Fibroblast of pulmonary artery (primary cell): ENCODE measurements at regions not wholly inside any gene's neighbourhood (a gene's known extent, or its start where the extent isn't known, plus 50 kb on each side); places are given as distances from the start of the nearest gene placed in this dataset.
A peak's percentile ranks its signal among the peaks of the same experiment; 100 is the strongest.

Source experiments
- DNase-seq: peaks from one replicate; pipeline ENCODE4 v3.0.0-alpha.2; 2010; ENCODE audit warnings: low read depth
- H3K4me3 ChIP-seq: replicated peaks from 2 replicates; pipeline ENCODE4 v1.5.1; 2011; ENCODE audit warnings: low read depth, mild to moderate bottlenecking, control low read depth, low read length, moderate library complexity
- TF ChIP-seq, protein P1 (sequence below): IDR thresholded peaks from 2 replicates; pipeline ENCODE4 v1.5.1; 2011; ENCODE audit warnings: mild to moderate bottlenecking, control low read depth, low read length, inconsistent platforms; ENCODE audit errors: missing control alignments

DNA sequence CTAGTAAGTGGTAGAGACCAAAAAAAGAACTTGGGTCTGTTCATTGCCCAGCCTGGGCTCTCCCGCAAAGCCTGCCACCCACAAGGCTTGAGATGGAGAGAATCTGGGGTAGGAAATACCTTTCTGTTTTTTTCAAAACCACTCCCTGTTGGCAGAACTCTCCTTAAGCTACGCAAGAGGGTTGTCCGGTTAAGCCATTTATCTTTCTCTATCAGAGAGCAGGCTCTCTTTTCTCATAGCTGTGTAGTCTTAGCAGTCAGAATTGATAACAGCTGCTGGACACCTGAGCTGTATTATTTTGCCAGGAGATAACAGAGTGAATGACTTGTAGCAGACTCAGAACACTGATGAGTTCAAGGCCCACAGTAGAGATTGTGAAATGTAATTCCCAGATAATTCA is 1088.1 kb downstream of the TSN start:
- TF ChIP-seq, protein P1, sequence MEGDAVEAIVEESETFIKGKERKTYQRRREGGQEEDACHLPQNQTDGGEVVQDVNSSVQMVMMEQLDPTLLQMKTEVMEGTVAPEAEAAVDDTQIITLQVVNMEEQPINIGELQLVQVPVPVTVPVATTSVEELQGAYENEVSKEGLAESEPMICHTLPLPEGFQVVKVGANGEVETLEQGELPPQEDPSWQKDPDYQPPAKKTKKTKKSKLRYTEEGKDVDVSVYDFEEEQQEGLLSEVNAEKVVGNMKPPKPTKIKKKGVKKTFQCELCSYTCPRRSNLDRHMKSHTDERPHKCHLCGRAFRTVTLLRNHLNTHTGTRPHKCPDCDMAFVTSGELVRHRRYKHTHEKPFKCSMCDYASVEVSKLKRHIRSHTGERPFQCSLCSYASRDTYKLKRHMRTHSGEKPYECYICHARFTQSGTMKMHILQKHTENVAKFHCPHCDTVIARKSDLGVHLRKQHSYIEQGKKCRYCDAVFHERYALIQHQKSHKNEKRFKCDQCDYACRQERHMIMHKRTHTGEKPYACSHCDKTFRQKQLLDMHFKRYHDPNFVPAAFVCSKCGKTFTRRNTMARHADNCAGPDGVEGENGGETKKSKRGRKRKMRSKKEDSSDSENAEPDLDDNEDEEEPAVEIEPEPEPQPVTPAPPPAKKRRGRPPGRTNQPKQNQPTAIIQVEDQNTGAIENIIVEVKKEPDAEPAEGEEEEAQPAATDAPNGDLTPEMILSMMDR, result no peak
- no peak overlapping the region for H3K4me3 ChIP-seq
- peak; percentile 77 for DNase-seq

DNA sequence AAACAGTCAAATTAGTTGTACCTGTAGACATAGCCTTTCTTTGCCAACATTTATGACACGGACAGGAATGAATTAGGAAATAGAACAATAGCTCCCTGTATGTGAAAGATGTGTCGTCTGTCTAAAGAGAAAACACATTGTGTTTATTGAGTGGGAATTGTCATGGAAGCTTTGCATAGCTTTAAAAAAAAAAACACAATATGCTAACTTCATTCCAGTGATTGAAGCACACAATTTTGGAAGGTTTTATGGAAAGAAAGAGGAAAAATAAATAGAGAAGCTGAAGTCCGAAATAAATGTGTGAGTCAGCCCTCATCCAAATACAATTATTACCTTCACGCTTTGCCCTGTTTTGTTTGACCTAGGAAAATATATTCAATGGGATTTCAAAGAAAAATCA is 1095.7 kb downstream of the TSN start:
- H3K4me3 ChIP-seq, result no peak overlapping the region
- TF ChIP-seq, protein P1, result no peak
- no peak for DNase-seq

DNA sequence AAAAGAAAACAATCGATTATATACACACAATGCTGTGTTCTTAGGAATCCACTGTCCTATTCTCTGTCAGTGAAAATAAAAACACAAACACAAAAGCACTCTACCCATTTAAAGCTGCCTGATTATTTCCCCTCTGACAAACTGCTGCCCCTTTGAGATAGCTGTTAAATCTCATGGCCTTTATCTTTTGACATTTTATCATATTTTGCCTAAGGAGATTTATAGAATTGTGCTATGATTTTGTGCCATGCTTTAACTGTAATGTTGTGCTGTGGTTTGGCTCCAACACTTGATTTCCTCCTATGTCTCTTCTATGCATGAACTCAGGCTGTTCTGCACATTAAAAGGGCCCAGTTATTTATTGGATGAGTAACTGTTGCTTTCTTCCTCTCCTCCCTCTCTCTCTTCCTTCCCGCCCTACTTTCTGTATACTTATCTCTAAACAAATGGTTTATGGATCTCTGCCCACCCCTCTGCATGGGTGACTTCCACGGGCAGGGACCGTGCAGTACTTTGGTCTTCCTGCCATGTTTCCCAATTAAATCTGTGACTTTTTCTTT is 1096.6 kb downstream of the TSN start:
- DNase-seq, result peak; percentile 11
- H3K4me3 ChIP-seq, result no peak overlapping the region
- TF ChIP-seq, protein P1, result no peak

DNA sequence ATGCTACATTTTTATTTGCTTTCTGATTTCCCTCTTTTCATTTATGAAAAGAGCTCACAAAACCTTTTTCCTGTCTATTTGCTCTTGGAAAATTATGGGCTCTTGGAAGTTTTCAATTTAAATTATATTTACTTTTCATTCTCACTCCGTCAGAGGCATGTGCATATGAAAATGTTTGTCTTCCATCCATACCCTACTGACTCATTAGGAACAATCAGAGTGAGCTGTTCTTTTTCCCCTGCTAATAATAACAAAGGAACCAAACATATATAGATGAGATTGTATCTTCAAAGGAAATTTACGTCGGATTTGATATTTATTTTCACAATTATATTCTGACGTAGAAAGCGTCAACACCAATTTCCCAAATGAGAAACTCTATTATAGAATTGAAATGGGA is 1101.2 kb downstream of the TSN start:
- H3K4me3 ChIP-seq, result no peak overlapping the region
- no peak for DNase-seq
- TF ChIP-seq, protein P1, result no peak

DNA sequence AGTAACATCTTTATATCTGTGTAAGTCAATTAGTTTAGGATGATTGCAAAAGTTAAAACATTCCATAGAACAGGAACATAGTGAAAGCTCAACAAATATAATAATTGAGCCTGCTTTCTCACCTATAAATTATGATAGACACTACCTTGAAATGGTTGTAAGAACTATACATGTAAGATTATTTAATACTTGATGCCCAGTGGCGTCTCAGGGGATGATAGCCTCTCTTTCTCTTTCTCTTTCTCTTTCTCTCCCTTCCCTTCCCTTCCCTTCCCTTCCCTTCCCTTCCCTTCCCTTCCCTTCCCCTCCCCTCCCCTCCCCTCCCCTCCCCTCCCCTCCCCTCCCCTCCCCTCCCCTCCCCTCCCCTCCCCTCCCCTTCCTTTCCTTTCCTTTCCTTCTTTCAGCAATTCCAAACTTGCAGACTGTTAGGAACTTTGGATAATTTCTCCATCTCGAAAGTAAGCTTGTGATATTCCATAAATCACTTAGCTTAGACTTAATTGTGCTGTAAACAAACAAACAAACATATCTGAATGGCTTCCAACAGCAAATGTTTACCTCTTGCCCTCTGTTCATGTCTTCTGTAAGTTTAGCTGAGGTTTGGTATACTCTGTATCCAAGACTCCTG is 1102.7 kb downstream of the TSN start:
- DNase-seq, result no peak
- TF ChIP-seq, protein P1, result no peak
- H3K4me3 ChIP-seq, result no peak overlapping the region

DNA sequence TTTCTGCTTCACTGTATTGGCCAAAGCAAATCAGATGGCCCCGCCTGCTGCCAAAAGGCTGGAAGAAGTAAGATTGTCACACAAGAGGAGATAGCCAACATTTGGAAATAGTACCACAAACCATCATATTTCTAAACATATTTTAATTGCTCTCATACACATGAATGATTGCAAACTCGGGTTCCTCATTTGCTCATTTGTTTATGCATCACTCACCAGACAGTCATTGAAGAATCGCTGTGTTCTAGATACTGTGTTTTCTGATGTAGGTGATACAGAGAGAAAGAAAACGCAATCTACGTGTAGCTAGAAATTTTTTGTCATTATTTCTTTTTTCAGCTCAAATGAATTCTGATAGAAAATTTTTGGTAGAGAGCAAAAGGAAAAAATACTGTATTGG is 1103.4 kb downstream of the TSN start:
- TF ChIP-seq, protein P1, result no peak
- no peak for DNase-seq
- no peak overlapping the region for H3K4me3 ChIP-seq

DNA sequence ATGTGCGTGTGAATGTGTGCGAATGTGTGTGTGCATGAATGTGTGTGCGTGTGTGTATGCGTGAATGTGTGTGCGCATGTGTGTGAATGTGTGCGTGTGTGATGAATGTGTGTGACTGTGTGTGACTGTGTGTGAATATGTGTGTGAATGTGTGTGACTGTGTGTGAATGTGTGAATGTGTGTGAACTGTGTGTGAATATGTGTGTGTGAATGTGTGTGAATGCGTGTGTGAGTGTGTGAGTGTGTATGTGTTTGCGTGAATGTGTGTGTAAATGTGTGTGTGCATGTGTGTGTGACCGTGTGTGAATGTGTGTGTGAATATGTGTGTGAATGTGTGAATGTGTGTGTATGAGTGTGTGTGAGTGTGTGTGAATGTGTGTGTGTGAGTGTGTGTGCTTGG is 1103.8 kb downstream of the TSN start:
- DNase-seq, result no peak
- TF ChIP-seq, protein P1, result no peak
- H3K4me3 ChIP-seq, result no peak overlapping the region
